ENCODE measurements at regions not wholly inside any gene's neighbourhood (a gene's known extent, or its start where the extent isn't known, plus 50 kb on each side); places are given as distances from the start of the nearest gene placed in this dataset.
"Not testable (repeated sequence)": the region's sequence is repeated elsewhere in the genome, so short reads cannot be mapped to it uniquely, and the experiment has no call there.

- DNase-seq: no peak
These were observed 52.0 kb downstream of the ZC3H11B start for GRCh38 chr1:219560856-219561255.

- DNase-seq: no peak
These were observed 53.0 kb downstream of the ZC3H11B start for GRCh38 chr1:219559899-219560298.

DNA sequence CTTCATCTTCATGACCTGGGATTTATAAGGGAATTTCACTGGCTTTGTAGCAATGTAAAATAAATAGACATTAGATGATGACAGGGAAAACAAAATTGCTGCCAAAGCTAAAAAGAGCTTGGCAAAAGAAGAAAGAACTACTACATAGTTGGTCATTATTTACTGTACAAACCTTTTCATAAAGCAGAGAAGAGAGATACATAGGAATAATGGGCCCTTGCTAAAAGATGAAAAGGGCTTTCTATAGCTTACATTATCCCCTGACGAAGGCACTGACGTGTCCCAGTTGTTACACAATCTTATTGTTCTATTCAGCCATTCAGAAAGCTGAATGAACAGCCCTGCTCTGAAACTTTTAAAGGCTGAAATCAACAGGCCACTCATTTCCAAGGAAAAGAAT lies 57.1 kb downstream of the ZC3H11B start:
- DNase-seq: no peak

- DNase-seq: no peak
These were observed 57.7 kb downstream of the ZC3H11B start for GRCh38 chr1:219555031-219555692.

GRCh38 chr1:219553934-219554502 lies 58.9 kb downstream of the ZC3H11B start:
- DNase-seq: no peak

DNA sequence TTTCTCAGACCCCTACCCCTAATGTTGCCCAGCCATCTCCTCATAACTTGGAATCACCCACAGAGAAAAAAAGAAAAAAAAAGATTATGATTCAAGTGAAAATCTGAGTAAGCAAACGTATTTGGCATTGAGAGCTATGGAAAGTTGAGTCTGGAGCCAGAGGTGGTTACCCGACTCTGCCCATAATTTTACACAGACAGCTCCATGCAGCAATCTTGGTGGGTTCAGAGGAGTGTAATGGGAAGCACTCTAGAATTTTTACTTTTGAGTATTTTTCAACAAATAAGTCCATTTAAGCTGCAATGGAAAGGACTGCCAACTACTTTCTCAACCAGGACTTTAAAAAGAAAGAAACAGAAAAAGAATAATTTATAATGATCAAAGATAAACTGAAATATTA lies 62.7 kb downstream of the ZC3H11B start:
- DNase-seq: no peak

GRCh38 chr1:219549215-219549614 lies 63.7 kb downstream of the ZC3H11B start:
- no peak for DNase-seq

- DNase-seq: no peak
These were observed 64.5 kb downstream of the ZC3H11B start for GRCh38 chr1:219548386-219548785.

DNA sequence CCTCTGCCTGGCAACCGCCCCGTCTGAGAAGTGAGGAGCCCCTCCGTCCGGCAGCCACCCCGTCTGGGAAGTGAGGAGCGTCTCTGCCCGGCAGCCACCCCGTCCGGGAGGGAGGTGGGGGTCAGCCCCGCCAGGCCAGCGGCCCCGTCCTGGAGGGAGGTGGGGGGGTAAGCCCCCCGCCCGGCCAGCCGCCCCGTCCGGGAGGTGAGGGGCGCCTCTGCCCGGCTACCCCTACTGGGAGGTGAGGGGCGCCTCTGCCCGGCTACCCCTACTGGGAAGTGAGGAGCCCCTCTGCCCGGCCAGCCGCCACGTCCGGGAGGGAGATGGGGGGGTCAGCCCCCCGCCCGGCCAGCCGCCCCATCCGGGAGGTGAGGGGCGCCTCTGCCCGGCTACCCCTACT lies 67.1 kb downstream of the ZC3H11B start:
- not testable (repeated sequence) for DNase-seq

GRCh38 chr1:219544163-219544846 lies 68.6 kb downstream of the ZC3H11B start:
- DNase-seq: no peak

- no peak for DNase-seq
These were observed 69.9 kb downstream of the ZC3H11B start for GRCh38 chr1:219542828-219543518.

- no peak for DNase-seq
These were observed 71.0 kb downstream of the ZC3H11B start for GRCh38 chr1:219541946-219542345.

- DNase-seq: no peak
These were observed 73.2 kb downstream of the ZC3H11B start for GRCh38 chr1:219539645-219540254.

GRCh38 chr1:219538886-219539285 lies 74.0 kb downstream of the ZC3H11B start:
- DNase-seq: no peak

- DNase-seq: no peak
These were observed 75.7 kb downstream of the ZC3H11B start for GRCh38 chr1:219537223-219537631.

DNA sequence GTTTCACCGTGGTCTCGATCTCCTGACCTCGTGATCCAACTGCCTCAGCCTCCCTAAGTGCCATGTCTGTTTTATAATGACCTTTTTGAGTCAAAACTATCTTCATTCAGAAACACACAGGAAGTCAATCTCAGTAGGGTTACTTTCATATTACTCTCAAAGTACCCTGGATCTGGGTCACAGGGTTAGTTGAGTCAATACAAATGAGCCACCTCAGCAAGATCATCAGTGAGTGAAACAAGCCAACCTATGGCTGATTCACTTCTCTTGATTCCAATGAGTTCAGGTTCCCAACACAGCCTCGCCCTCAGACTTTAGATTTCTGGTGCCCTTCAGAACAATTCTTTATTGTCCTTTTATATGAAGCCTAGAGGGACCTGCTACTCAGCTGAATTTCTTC lies 76.9 kb downstream of the ZC3H11B start:
- no peak for DNase-seq

GRCh38 chr1:219534991-219535390 lies 77.9 kb downstream of the ZC3H11B start:
- no peak for DNase-seq

DNA sequence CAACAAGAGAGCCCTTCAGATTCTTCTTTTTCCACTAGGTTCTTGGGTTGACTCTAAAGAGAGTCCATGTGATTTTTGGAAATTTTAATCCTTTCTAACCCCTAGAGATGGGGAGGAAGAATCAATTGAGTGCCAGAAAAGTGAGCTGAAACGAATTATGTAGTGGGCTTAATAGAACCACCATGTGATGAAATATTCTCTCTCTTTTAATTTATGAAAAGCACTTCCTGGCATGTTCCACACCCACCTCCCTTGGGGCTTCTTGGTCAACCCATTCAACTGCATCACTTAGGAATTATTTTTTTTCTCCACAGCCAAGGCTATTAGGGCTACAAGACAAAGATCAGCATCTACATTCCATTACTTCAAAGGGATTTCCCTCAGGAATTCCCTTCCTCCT lies 79.6 kb downstream of the ZC3H11B start:
- no peak for DNase-seq

DNA sequence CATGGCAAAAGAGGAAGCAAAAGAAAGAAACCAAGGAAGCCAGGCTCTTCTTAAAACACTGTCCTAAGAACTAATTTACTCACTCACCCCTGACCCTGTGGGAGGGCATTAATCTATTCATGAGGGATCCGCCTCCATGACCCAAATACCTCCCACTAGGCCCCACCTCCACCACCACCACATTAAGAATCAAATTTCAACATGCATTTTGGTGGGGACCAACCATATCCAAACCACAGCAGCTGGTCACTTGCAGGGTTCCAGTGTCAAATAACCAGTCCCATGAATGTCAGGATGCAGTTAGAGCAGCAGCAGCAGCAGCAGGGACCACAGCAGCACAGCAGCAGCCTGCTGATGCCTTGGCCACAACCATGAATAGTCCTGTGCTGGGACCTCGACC lies 83.8 kb downstream of the ZC3H11B start:
- no peak for DNase-seq

GRCh38 chr1:219528633-219529032 lies 84.3 kb downstream of the ZC3H11B start:
- no peak for DNase-seq

DNA sequence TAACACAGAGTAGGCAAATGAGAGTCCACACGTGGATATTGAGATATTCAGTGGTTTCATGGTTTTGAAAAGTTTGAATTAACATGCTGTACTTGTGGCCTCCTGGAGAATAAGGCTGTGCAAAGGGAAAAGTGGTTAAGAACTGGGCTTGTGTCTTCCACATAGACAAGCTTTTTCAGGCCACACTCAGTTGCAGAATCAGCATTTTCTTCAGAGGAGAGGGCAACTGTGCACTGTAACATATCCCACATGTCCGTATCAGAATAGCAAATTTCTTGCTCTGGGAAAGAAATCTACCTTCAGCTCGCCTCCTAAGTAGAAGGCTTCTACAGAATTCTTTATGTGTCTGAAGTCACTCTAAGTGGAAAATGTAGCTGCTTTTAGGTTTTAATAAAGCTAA lies 84.9 kb downstream of the ZC3H11B start:
- DNase-seq: no peak

GRCh38 chr1:219526074-219526473 lies 86.8 kb downstream of the ZC3H11B start:
- DNase-seq: no peak

- DNase-seq: no peak
These were observed 89.5 kb downstream of the ZC3H11B start for GRCh38 chr1:219523411-219523810.

Measured in stimulated activated CD4-positive, alpha-beta T cell treated with anti-CD3 and anti-CD28 coated beads, Interleukin-15, amount 100 ng/mL, for 24 hours (primary cell).